IMR-90 (cell line): ENCODE measurements at regions not wholly inside any gene's neighbourhood (a gene's known extent, or its start where the extent isn't known, plus 50 kb on each side); places are given as distances from the start of the nearest gene placed in this dataset.

Source experiments
- ATAC-seq: fragments of 200-7000 bp; cut with Tn5 transposase; 2 replicates; pipeline ENCODE4 v1.9.1; 2020; ENCODE audit warnings: low read depth, mild to moderate bottlenecking, moderate library complexity
- BruUV-seq: library from RNA; stranded (reverse); fragments of 400-500 nt; replicated peaks from 2 replicates; lab custom pipeline; 2021; lab: Mats Ljungman, UMichigan
- CTCF ChIA-PET: fragments of 300-600 bp; formaldehyde crosslinking; extraction: SDS; loops from one replicate; lab custom pipeline; 2021; ENCODE audit warnings: antibody characterized with exemption; lab: Yijun Ruan, JAX
- POLR2A ChIA-PET: fragments of 300-600 bp; sonication (Branson Sonifier 250); formaldehyde crosslinking; loops from one replicate; lab custom pipeline; 2022; ENCODE audit warnings: antibody characterized with exemption; ENCODE audit not compliant: unreplicated experiment; lab: Charles Lee
- DNase-seq: peaks from one replicate; pipeline ENCODE4 v3.0.0; 2013
- H2AFZ ChIP-seq: replicated peaks from 2 replicates; pipeline ENCODE3; 2013; ENCODE audit warnings: low read length, mild to moderate bottlenecking; ENCODE audit not compliant: poor library complexity
- H2AK5ac ChIP-seq: 2 replicates; pipeline ENCODE4 v1.6.1; 2013; ENCODE audit warnings: low read depth, low read length, inconsistent platforms
- H2AK9ac ChIP-seq: replicated peaks from 2 replicates; pipeline ENCODE3; 2013; ENCODE audit warnings: mild to moderate bottlenecking, low read depth, low read length, moderate library complexity; ENCODE audit not compliant: poor library complexity
- H2BK120ac ChIP-seq: 2 replicates; pipeline ENCODE4 v1.6.1; 2013; ENCODE audit warnings: low read depth, low read length, inconsistent platforms
- H2BK15ac ChIP-seq: 3 replicates; pipeline ENCODE4 v1.6.1; 2013; ENCODE audit warnings: low read depth, low read length, inconsistent platforms
- H2BK20ac ChIP-seq: 2 replicates; pipeline ENCODE4 v1.6.1; 2013; ENCODE audit warnings: low read depth, mild to moderate bottlenecking, inconsistent platforms, low read length, moderate library complexity
- H2BK5ac ChIP-seq: 2 replicates; pipeline ENCODE4 v1.6.1; 2013; ENCODE audit warnings: mild to moderate bottlenecking, low read depth, low read length, inconsistent platforms; ENCODE audit not compliant: poor library complexity, severe bottlenecking
- H3K14ac ChIP-seq: replicated peaks from 2 replicates; pipeline ENCODE4 v1.6.1; 2013; ENCODE audit warnings: low read depth, low read length, inconsistent platforms
- H3K18ac ChIP-seq: 2 replicates; pipeline ENCODE4 v1.6.1; 2013; ENCODE audit warnings: low read depth, low read length, control low read depth
- H3K23ac ChIP-seq: 2 replicates; pipeline ENCODE4 v1.6.1; 2013; ENCODE audit warnings: low read depth, low read length, inconsistent platforms
- H3K27ac ChIP-seq: 2 replicates; pipeline ENCODE4 v1.5.1; 2013; ENCODE audit warnings: mild to moderate bottlenecking, control low read depth, low read length; ENCODE audit not compliant: insufficient read depth
- H3K27me3 ChIP-seq: 2 replicates; pipeline ENCODE4 v1.6.1; 2013; ENCODE audit warnings: low read length; ENCODE audit not compliant: control insufficient read depth, insufficient read depth
- H3K36me3 ChIP-seq: 2 replicates; pipeline ENCODE4 v1.6.1; 2013; ENCODE audit warnings: low read length, mixed read lengths; ENCODE audit not compliant: control insufficient read depth, insufficient read depth
- H3K4ac ChIP-seq: 2 replicates; pipeline ENCODE4 v1.6.1; 2013; ENCODE audit warnings: low read depth, low read length, inconsistent platforms
- H3K4me1 ChIP-seq: 2 replicates; pipeline ENCODE4 v1.6.1; 2013; ENCODE audit warnings: low read length, mixed read lengths; ENCODE audit not compliant: control insufficient read depth, insufficient read depth
- H3K4me2 ChIP-seq: 2 replicates; pipeline ENCODE4 v1.6.1; 2013; ENCODE audit warnings: low read depth, mild to moderate bottlenecking, control low read depth, low read length, moderate library complexity
- H3K4me3 ChIP-seq: 2 replicates; pipeline ENCODE4 v1.5.1; 2013; ENCODE audit warnings: low read depth, mild to moderate bottlenecking, control low read depth, low read length, moderate library complexity; ENCODE audit not compliant: insufficient read depth
- H3K56ac ChIP-seq: 2 replicates; pipeline ENCODE4 v1.6.1; 2013; ENCODE audit warnings: low read length, inconsistent platforms; ENCODE audit not compliant: insufficient read depth; ENCODE audit errors: extremely low read depth
- H3K79me1 ChIP-seq, 2 experiments: 2 replicates each; pipeline ENCODE4 v1.6.1; 2013; ENCODE audit warnings: low read length in 2 of 2, inconsistent platforms in 1 of 2, low read depth in 1 of 2
- H3K9ac ChIP-seq: 2 replicates; pipeline ENCODE4 v1.6.1; 2013; ENCODE audit warnings: low read depth, low read length, control low read depth
- H3K9me1 ChIP-seq: 2 replicates; pipeline ENCODE4 v1.6.1; 2013; ENCODE audit warnings: low read length, inconsistent platforms; ENCODE audit not compliant: insufficient read depth
- H3K9me3 ChIP-seq: 2 replicates; pipeline ENCODE4 v1.6.1; 2013; ENCODE audit warnings: low read length; ENCODE audit not compliant: control insufficient read depth, insufficient read depth
- H4K20me1 ChIP-seq: 2 replicates; pipeline ENCODE4 v1.6.1; 2013; ENCODE audit warnings: low read length, inconsistent platforms; ENCODE audit not compliant: insufficient read depth
- H4K5ac ChIP-seq: 2 replicates; pipeline ENCODE4 v1.6.1; 2013; ENCODE audit warnings: mild to moderate bottlenecking, low read depth, low read length, control low read depth
- H4K8ac ChIP-seq, 2 experiments: 2 replicates each; pipeline ENCODE4 v1.6.1; 2013; ENCODE audit warnings: low read depth in 2 of 2, low read length in 2 of 2, control low read depth in 1 of 2, inconsistent platforms in 1 of 2
- H4K91ac ChIP-seq: 2 replicates; pipeline ENCODE4 v1.6.1; 2013; ENCODE audit warnings: low read depth, low read length, inconsistent platforms; ENCODE audit not compliant: insufficient read depth
- CHD1 ChIP-seq: IDR thresholded peaks from 2 replicates; pipeline ENCODE4 v1.6.1; 2012; ENCODE audit warnings: low read depth, low read length, improper control_type of control experiment
- NFE2L2 ChIP-seq: fragments of 150-350 bp; IDR thresholded peaks from 2 replicates; pipeline ENCODE4 v1.6.1; 2016; ENCODE audit warnings: low read depth, mild to moderate bottlenecking, low read length
- POLR2A ChIP-seq: IDR thresholded peaks from 2 replicates; pipeline ENCODE4 v1.6.1; 2012; ENCODE audit warnings: mild to moderate bottlenecking, low read depth, low read length
- dilution Hi-C: fragments of 300-500 bp; cut with HindIII; formaldehyde crosslinking; loops from one replicate; pipeline ENCODE4 v1.14.3; 2018; ENCODE audit warnings: low sequenced_read_pairs; ENCODE audit not compliant: unreplicated experiment
- in situ Hi-C: fragments of 300-500 bp; cut with MboI; formaldehyde crosslinking; loops from 3 replicates; pipeline ENCODE4 v1.14.3; 2019; ENCODE audit warnings: low sequenced_read_pairs, inconsistent platforms, mixed read lengths
- intact Hi-C: fragments of 100-400 bp; cut with micrococcal nuclease; formaldehyde crosslinking; loops from 2 replicates; pipeline ENCODE4 v1.10.0; 2022
- TF ChIP-seq, protein P1 (sequence below): fragments of 150-350 bp; IDR thresholded peaks from 2 replicates; pipeline ENCODE4 v1.6.1; 2016; ENCODE audit warnings: low read depth, mild to moderate bottlenecking, low read length, moderate library complexity, borderline replicate concordance
- TF ChIP-seq, protein P2 (sequence below): conservative IDR thresholded peaks from 2 replicates; pipeline ENCODE4 v1.5.1; 2012; ENCODE audit warnings: mild to moderate bottlenecking, low read depth, low read length, improper control_type of control experiment

DNA sequence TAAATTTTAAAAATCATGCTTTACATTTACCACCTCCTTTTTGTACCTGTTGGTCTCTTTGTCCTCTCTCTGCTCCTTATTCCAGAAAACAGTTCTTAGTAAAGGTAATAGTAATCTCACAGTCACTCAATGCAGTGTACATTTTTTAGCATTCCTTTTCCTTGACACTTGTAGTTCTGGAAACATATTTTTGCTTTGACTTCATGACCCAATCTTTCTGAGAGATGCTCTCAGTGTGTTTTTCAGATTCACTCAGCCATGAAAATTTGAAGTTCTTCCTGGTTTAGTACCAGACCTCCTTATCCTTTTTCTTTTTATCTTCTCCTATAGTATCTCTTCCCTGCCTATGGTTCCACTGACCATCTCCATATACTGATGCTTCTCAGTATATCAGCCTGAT lies 747.5 kb upstream of the ZEB2 start:
- no peak overlapping the region for H4K8ac ChIP-seq
- H4K5ac ChIP-seq: no peak overlapping the region
- no peaks in the 10 kb centered on the region for H3K36me3 ChIP-seq
- CTCF ChIA-PET: no interaction called here
- no peak for TF ChIP-seq POLR2A
- TF ChIP-seq, protein P1, sequence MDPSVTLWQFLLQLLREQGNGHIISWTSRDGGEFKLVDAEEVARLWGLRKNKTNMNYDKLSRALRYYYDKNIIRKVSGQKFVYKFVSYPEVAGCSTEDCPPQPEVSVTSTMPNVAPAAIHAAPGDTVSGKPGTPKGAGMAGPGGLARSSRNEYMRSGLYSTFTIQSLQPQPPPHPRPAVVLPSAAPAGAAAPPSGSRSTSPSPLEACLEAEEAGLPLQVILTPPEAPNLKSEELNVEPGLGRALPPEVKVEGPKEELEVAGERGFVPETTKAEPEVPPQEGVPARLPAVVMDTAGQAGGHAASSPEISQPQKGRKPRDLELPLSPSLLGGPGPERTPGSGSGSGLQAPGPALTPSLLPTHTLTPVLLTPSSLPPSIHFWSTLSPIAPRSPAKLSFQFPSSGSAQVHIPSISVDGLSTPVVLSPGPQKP: no peak
- no peak for TF ChIP-seq NFE2L2
- TF ChIP-seq CHD1: no peak
- TF ChIP-seq, protein P2, sequence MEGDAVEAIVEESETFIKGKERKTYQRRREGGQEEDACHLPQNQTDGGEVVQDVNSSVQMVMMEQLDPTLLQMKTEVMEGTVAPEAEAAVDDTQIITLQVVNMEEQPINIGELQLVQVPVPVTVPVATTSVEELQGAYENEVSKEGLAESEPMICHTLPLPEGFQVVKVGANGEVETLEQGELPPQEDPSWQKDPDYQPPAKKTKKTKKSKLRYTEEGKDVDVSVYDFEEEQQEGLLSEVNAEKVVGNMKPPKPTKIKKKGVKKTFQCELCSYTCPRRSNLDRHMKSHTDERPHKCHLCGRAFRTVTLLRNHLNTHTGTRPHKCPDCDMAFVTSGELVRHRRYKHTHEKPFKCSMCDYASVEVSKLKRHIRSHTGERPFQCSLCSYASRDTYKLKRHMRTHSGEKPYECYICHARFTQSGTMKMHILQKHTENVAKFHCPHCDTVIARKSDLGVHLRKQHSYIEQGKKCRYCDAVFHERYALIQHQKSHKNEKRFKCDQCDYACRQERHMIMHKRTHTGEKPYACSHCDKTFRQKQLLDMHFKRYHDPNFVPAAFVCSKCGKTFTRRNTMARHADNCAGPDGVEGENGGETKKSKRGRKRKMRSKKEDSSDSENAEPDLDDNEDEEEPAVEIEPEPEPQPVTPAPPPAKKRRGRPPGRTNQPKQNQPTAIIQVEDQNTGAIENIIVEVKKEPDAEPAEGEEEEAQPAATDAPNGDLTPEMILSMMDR: no peak
- no peak overlapping the region for H3K18ac ChIP-seq
- H3K9ac ChIP-seq: no peak overlapping the region
- H3K4me2 ChIP-seq: no peak overlapping the region
- H2BK15ac ChIP-seq: no peak overlapping the region
- H3K56ac ChIP-seq: no peak overlapping the region
- no peak for DNase-seq
- no peak overlapping the region for H2BK5ac ChIP-seq
- no peak overlapping the region for H2BK120ac ChIP-seq
- in situ Hi-C loops (no loop called here), dilution Hi-C loops (no loop called here), intact Hi-C loops (loop anchor here (10.0 kb wide), 1 partner anchor 743 kb away; the partner anchor contains the start of gene ZEB2)
- no peak overlapping the region for H2BK20ac ChIP-seq
- H2AFZ ChIP-seq: no peak overlapping the region
- H3K4me1 ChIP-seq: no peaks in the 10 kb centered on the region
- H3K23ac ChIP-seq: no peak overlapping the region
- no peak overlapping the region for H3K14ac ChIP-seq
- no peak overlapping the region for H2AK5ac ChIP-seq
- H4K20me1 ChIP-seq: no peaks in the 10 kb centered on the region
- H3K4ac ChIP-seq: no peak overlapping the region
- H3K4me3 ChIP-seq: no peak overlapping the region
- 0 out of 2 replicates have a peak, but pooled peaks cover 2% of the 10 kb centered on the region for H3K9me1 ChIP-seq
- no peak overlapping the region for H4K91ac ChIP-seq
- POLR2A ChIA-PET: no interaction called here
- H3K9me3 ChIP-seq: no peaks in the 10 kb centered on the region
- no peaks in the 10 kb centered on the region for H3K27me3 ChIP-seq
- no peaks in the 10 kb centered on the region for H3K79me1 ChIP-seq
- BruUV-seq: no TSS peak
- H3K27ac ChIP-seq: no peak overlapping the region
- ATAC-seq: no peak
- no peak overlapping the region for H2AK9ac ChIP-seq
